GM12892 (cell line): ENCODE measurements at regions not wholly inside any gene's neighbourhood (a gene's known extent, or its start where the extent isn't known, plus 50 kb on each side); places are given as distances from the start of the nearest gene placed in this dataset.

Experiments
- POLR2A ChIP-seq: IDR thresholded peaks from 2 replicates; pipeline ENCODE4 v1.6.1; 2011; ENCODE audit warnings: low read depth, low read length, control low read depth
- POLR2AphosphoS5 ChIP-seq: IDR thresholded peaks from 2 replicates; pipeline ENCODE4 v1.6.1; 2011; ENCODE audit warnings: low read depth, low read length, control low read depth
- TAF1 ChIP-seq: IDR thresholded peaks from 2 replicates; pipeline ENCODE4 v1.6.1; 2011; ENCODE audit warnings: low read depth, mild to moderate bottlenecking, control low read depth, low read length, borderline replicate concordance

DNA sequence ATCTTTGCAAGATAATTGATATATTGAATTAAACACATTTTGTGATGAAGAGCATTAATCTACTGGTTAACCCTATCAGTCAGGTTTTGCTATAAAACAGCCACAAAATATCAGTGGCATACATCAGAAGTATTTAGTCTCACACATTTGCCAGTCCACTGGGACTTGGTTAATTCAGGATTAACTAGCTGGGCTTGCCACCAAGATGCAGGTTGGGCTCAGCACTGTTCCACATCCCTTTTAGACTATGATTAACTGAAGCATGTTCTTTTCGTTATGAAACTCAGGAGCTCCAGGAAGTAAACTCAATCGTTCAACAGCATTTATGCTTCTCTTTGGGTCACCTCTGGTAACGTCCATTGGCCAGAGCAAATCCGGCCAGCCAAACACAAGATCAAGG lies 538.1 kb upstream of the HS3ST1 start:
- TF ChIP-seq POLR2A (no peak), POLR2AphosphoS5 (no peak), TAF1 (no peak)
